HEK293 (cell line): ENCODE measurements at regions not wholly inside any gene's neighbourhood (a gene's known extent, or its start where the extent isn't known, plus 50 kb on each side); places are given as distances from the start of the nearest gene placed in this dataset.

Experiments used
- CTCF ChIP-seq: fragments of 450-650 bp; formaldehyde crosslinking; IDR thresholded peaks from 2 replicates; pipeline ENCODE4 v1.5.1; 2016; ENCODE audit warnings: missing biosample characterization, missing genetic modification characterization
- RBAK ChIP-seq: fragments of 450-650 bp; formaldehyde crosslinking; IDR thresholded peaks from 2 replicates; pipeline ENCODE4 v1.5.1; 2016; ENCODE audit warnings: missing biosample characterization, missing genetic modification characterization
- YY1 ChIP-seq: fragments of 450-650 bp; formaldehyde crosslinking; IDR thresholded peaks from 2 replicates; pipeline ENCODE4 v1.5.1; 2018; ENCODE audit warnings: missing biosample characterization, missing genetic modification characterization
- ZNF580 ChIP-seq: fragments of 450-650 bp; formaldehyde crosslinking; IDR thresholded peaks from 2 replicates; pipeline ENCODE4 v1.5.1; 2016; ENCODE audit warnings: missing biosample characterization, missing genetic modification characterization
- ZNF747 ChIP-seq: fragments of 450-650 bp; formaldehyde crosslinking; IDR thresholded peaks from 2 replicates; pipeline ENCODE4 v1.5.1; 2016; ENCODE audit warnings: missing biosample characterization, missing genetic modification characterization

- TF ChIP-seq CTCF (tag by site-specific recombination), result no peak
- TF ChIP-seq YY1, result no peak
- no peak for TF ChIP-seq ZNF747 (tag by site-specific recombination)
- no peak for TF ChIP-seq ZNF580 (tag by site-specific recombination)
- no peak for TF ChIP-seq RBAK
These were observed 195.5 kb upstream of the CLINT1 start for GRCh38 chr5:158054223-158055110.
